Endodermal cell (in vitro differentiated cells): ENCODE measurements at regions not wholly inside any gene's neighbourhood (a gene's known extent, or its start where the extent isn't known, plus 50 kb on each side); places are given as distances from the start of the nearest gene placed in this dataset.

Experiments
- DNase-seq: peaks from one replicate; pipeline ENCODE4 v3.0.0-alpha.2; 2017
- H3K27ac ChIP-seq: 2 replicates; pipeline ENCODE4 v1.5.1; 2013; ENCODE audit warnings: mild to moderate bottlenecking, low read depth, low read length, moderate library complexity
- H3K27me3 ChIP-seq: 2 replicates; pipeline ENCODE4 v1.6.1; 2013; ENCODE audit warnings: mild to moderate bottlenecking, low read length, moderate library complexity; ENCODE audit not compliant: insufficient read depth, control insufficient read depth, poor library complexity, severe bottlenecking
- H3K36me3 ChIP-seq: 2 replicates; pipeline ENCODE4 v1.7.0; 2013; ENCODE audit warnings: mild to moderate bottlenecking, low read length, moderate library complexity; ENCODE audit not compliant: control insufficient read depth, insufficient read depth
- H3K4me1 ChIP-seq: one replicate; pipeline ENCODE4 v1.7.0; 2013; ENCODE audit warnings: low read length; ENCODE audit not compliant: control insufficient read depth, insufficient read depth
- H3K4me3 ChIP-seq: 2 replicates; pipeline ENCODE4 v1.5.1; 2013; ENCODE audit warnings: mild to moderate bottlenecking, low read length, moderate library complexity
- H3K9ac ChIP-seq: 2 replicates; pipeline ENCODE4 v1.6.1; 2013; ENCODE audit warnings: mild to moderate bottlenecking, low read length, moderate library complexity; ENCODE audit not compliant: poor library complexity, severe bottlenecking; ENCODE audit errors: extremely low read depth
- H3K9me3 ChIP-seq: 2 replicates; pipeline ENCODE4 v1.6.1; 2013; ENCODE audit warnings: mild to moderate bottlenecking, low read length, moderate library complexity; ENCODE audit not compliant: control insufficient read depth
- H3K27ac Mint-ChIP-seq: 2 replicates; pipeline ENCODE4 v1.8.0; 2020; ENCODE audit warnings: mixed read lengths
- H3K27me3 Mint-ChIP-seq: 2 replicates; pipeline ENCODE4 v1.8.0; 2021; ENCODE audit warnings: mild to moderate bottlenecking, mixed read lengths; ENCODE audit not compliant: insufficient read depth
- H3K36me3 Mint-ChIP-seq: 2 replicates; pipeline ENCODE4 v1.8.0; 2020; ENCODE audit warnings: low read depth, mixed read lengths
- H3K4me1 Mint-ChIP-seq: 2 replicates; pipeline ENCODE4 v1.8.0; 2020; ENCODE audit warnings: mixed read lengths
- H3K4me3 Mint-ChIP-seq: 2 replicates; pipeline ENCODE4 v1.8.0; 2020; ENCODE audit warnings: mild to moderate bottlenecking, moderate library complexity, mixed read lengths
- H3K9me3 Mint-ChIP-seq: 2 replicates; pipeline ENCODE4 v1.8.0; 2020; ENCODE audit warnings: mild to moderate bottlenecking, mixed read lengths
- CTCF ChIP-seq: fragments of 200-600 bp; sonication (generic); conservative IDR thresholded peaks from 2 replicates; pipeline ENCODE4 v1.5.0; 2021; ENCODE audit warnings: antibody characterized with exemption, mild to moderate bottlenecking
- WGBS, 2 experiments: methylation state at CpG; one replicate each; pipeline versions ENCODE4 v1.1.5 to v1.1.7; 2013; ENCODE audit warnings: missing lambda C conversion rate in 2 of 2, mixed read lengths in 1 of 2; ENCODE audit not compliant: insufficient coverage in 1 of 2, insufficient read length in 1 of 2; 5-methylcytosine and 5-hydroxymethylcytosine counted together

- no peak overlapping the region for H3K9ac ChIP-seq
- Mint-ChIP-seq H3K4me3 (no peak overlapping the region), H3K4me1 (no peaks in the 10 kb centered on the region), H3K27me3 (no peaks in the 10 kb centered on the region), H3K27ac (no peak overlapping the region), H3K9me3 (peaks cover 17% of the 10 kb centered on the region), H3K36me3 (no peaks in the 10 kb centered on the region)
- no peaks in the 10 kb centered on the region for H3K4me1 ChIP-seq
- no peaks in the 10 kb centered on the region for H3K27me3 ChIP-seq
- H3K9me3 ChIP-seq, result peaks cover 7% of the 10 kb centered on the region
- H3K4me3 ChIP-seq, result no peak overlapping the region
- H3K27ac ChIP-seq, result no peak overlapping the region
- WGBS, 2 experiments, result 83 to 86% methylated on average over 2 to 10 of the region's 10 CpGs
- H3K36me3 ChIP-seq, result no peaks in the 10 kb centered on the region
- no peak for DNase-seq
- no peak for TF ChIP-seq CTCF
Measured at GRCh38 chr9:88684845-88685244, 149.9 kb downstream of the NXNL2 start.

- no peak overlapping the region for H3K4me3 Mint-ChIP-seq
- H3K27ac Mint-ChIP-seq, result no peak overlapping the region
- H3K4me1 Mint-ChIP-seq, result no peaks in the 10 kb centered on the region
- H3K27me3 Mint-ChIP-seq, result no peaks in the 10 kb centered on the region
- 91 to 96% methylated on average over 12 to 22 of the region's 22 CpGs for whole genome bisulfite sequencing, 2 experiments
- H3K9ac ChIP-seq, result no peak overlapping the region
- H3K36me3 ChIP-seq, result no peaks in the 10 kb centered on the region
- no peaks in the 10 kb centered on the region for H3K27me3 ChIP-seq
- peaks cover 18% of the 10 kb centered on the region for H3K9me3 ChIP-seq
- DNase-seq, result no peak
- H3K9me3 Mint-ChIP-seq, result peaks cover 28% of the 10 kb centered on the region
- no peak overlapping the region for H3K4me3 ChIP-seq
- H3K36me3 Mint-ChIP-seq, result no peaks in the 10 kb centered on the region
- no peak for TF ChIP-seq CTCF
- H3K4me1 ChIP-seq, result no peaks in the 10 kb centered on the region
- no peak overlapping the region for H3K27ac ChIP-seq
Measured at GRCh38 chr9:88685966-88686365, 151.0 kb downstream of the NXNL2 start.

GRCh38 chr9:88689509-88690298 lies 154.7 kb downstream of the NXNL2 start:
- no peak for TF ChIP-seq CTCF
- H3K27ac ChIP-seq, result no peak overlapping the region
- H3K9me3 Mint-ChIP-seq, result peaks cover 36% of the 10 kb centered on the region
- no peaks in the 10 kb centered on the region for H3K36me3 ChIP-seq
- H3K27ac Mint-ChIP-seq, result no peak overlapping the region
- H3K4me1 ChIP-seq, result no peaks in the 10 kb centered on the region
- 90 to 96% methylated on average over 4 to 6 of the region's 6 CpGs for WGBS, 2 experiments
- H3K27me3 ChIP-seq, result no peaks in the 10 kb centered on the region
- DNase-seq, result no peak
- H3K4me3 ChIP-seq, result no peak overlapping the region
- no peaks in the 10 kb centered on the region for H3K36me3 Mint-ChIP-seq
- no peak overlapping the region for H3K9ac ChIP-seq
- H3K4me3 Mint-ChIP-seq, result no peak overlapping the region
- no peaks in the 10 kb centered on the region for H3K4me1 Mint-ChIP-seq
- H3K9me3 ChIP-seq, result peaks cover 24% of the 10 kb centered on the region
- H3K27me3 Mint-ChIP-seq, result no peaks in the 10 kb centered on the region
